ENCODE measurements at regions not wholly inside any gene's neighbourhood (a gene's known extent, or its start where the extent isn't known, plus 50 kb on each side); places are given as distances from the start of the nearest gene placed in this dataset.

DNA sequence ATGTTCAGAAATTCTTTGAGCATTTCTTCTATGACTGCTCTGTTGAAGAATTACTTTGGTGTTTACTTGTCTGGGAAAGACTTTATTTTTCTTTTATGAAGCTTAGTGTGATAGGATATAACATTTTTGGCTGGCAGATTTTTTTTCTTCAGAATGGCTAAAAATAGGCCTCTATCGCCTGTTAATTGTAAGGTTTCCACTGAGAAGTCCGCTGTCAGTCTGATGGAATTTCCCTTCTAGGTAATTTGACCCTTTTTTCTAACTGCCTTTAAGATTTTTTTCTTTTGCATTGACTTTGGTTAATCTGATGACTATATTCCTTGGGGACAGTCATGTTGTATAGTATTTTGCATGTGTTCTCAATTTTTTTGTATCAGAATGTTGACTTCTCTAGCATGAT is 590.7 kb downstream of the ADCYAP1 start:
- Histone ChIP-seq H3K27me3 (no peaks in the 10 kb centered on the region), H3K4me3 (no peak overlapping the region), H3K9me3 (peaks cover 0 to 4% (median 2%) of the 10 kb centered on the region in 4 donors), H3K4me1 (no peaks in the 10 kb centered on the region), H3K36me3 (no peaks in the 10 kb centered on the region), H3K27ac (no peak overlapping the region)
- no peak for DNase-seq
- TF ChIP-seq, protein P1, sequence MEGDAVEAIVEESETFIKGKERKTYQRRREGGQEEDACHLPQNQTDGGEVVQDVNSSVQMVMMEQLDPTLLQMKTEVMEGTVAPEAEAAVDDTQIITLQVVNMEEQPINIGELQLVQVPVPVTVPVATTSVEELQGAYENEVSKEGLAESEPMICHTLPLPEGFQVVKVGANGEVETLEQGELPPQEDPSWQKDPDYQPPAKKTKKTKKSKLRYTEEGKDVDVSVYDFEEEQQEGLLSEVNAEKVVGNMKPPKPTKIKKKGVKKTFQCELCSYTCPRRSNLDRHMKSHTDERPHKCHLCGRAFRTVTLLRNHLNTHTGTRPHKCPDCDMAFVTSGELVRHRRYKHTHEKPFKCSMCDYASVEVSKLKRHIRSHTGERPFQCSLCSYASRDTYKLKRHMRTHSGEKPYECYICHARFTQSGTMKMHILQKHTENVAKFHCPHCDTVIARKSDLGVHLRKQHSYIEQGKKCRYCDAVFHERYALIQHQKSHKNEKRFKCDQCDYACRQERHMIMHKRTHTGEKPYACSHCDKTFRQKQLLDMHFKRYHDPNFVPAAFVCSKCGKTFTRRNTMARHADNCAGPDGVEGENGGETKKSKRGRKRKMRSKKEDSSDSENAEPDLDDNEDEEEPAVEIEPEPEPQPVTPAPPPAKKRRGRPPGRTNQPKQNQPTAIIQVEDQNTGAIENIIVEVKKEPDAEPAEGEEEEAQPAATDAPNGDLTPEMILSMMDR (IDR thresholded peaks at IDR 0.05), result no peak
- no peak for TF ChIP-seq POLR2AphosphoS5 (IDR thresholded peaks at IDR 0.05)
- TF ChIP-seq EP300 (IDR thresholded peaks at IDR 0.05), result no peak
- WGBS, 2 donors, result 95 to 97% methylated on average over 2 of the region's 2 CpGs
- intact Hi-C loops (cut with DNase I), result no loop called here

DNA sequence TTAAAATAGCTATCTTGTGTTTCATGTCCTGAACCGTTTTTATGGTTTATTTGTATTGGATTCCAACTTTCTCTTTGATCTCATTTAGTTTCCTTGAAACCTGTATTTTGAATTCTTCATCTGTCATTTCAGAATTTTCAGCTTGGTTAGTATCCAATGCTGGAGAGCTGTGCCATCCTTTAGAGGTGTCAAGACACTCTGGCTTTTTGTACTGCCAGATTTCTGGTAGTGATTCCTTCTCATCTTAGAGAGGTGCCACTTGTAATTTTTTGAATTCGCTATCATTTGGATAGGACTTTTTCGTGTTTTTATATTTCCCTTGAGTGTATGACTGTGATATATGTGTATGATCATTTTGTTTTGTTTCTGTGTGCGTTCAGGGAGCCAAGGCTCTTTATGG is 591.4 kb downstream of the ADCYAP1 start:
- peaks cover 0 to 4% (median 2%) of the 10 kb centered on the region in 4 donors for H3K9me3 ChIP-seq
- no peaks in the 10 kb centered on the region for H3K4me1 ChIP-seq
- DNase-seq, result no peak
- WGBS, 2 donors, result 75 to 77% methylated on average over 4 of the region's 4 CpGs
- intact Hi-C loops (cut with DNase I), result no loop called here
- no peaks in the 10 kb centered on the region for H3K27me3 ChIP-seq
- TF ChIP-seq POLR2A (IDR thresholded peaks at IDR 0.05), result no peak
- no peak overlapping the region for H3K4me3 ChIP-seq
- H3K27ac ChIP-seq, result no peak overlapping the region
- no peaks in the 10 kb centered on the region for H3K36me3 ChIP-seq

DNA sequence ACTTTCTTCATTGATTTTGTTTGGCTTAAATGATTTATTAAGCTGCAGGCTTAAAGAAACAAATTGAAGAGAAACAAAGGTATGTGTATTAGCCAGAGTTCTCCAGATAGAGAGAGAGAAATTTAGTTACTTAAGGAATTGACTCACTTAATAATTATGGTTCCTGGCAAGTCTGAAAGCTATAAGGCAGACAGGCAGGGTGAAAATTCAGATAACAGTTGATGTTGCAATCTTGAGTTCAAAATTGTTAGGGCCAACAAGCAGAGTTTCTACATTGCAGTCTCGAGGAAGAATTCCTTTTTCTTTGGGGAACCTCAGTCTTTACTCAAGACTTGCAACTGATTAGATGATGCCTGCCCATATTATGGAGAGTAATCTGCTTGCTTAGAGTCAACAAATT is 593.5 kb downstream of the ADCYAP1 start:
- DNase-seq, result no peak
- intact Hi-C loops (cut with DNase I), result no loop called here

DNA sequence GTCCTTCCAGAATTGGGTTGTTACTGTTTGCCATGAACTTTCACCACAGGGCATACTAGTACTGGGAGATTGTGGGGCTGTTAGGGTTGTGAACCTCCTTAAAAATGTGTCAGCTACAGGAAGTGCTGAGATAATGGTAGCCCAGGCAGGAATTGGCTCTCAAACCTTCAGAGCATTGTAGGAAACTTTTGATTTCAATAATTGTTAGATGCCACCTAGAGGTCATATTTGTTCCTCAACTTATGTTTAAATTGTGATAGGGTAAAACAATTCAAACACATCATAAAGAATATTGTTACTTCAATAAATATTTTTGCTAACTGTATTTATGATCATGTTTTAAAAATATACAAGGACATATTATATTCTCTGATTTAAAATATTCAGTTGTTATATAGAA is 594.6 kb downstream of the ADCYAP1 start:
- Histone ChIP-seq H3K4me1 (no peaks in the 10 kb centered on the region), H3K9me3 (peaks cover 0 to 4% (median 2%) of the 10 kb centered on the region in 4 donors), H3K27ac (no peak overlapping the region), H3K36me3 (no peaks in the 10 kb centered on the region), H3K4me3 (no peak overlapping the region), H3K27me3 (no peaks in the 10 kb centered on the region)
- no peak for DNase-seq
- TF ChIP-seq POLR2AphosphoS5 (IDR thresholded peaks at IDR 0.05), result no peak
- TF ChIP-seq, protein P1 (IDR thresholded peaks at IDR 0.05), result no peak
- TF ChIP-seq POLR2A (IDR thresholded peaks at IDR 0.05), result no peak
- no peak for TF ChIP-seq EP300 (IDR thresholded peaks at IDR 0.05)
- intact Hi-C loops (cut with DNase I), result no loop called here

More for the DNA sequence above, 593.5 kb downstream of the ADCYAP1 start:
- H3K36me3 ChIP-seq, result no peaks in the 10 kb centered on the region
- H3K9me3 ChIP-seq, result peaks cover 0 to 4% (median 2%) of the 10 kb centered on the region in 4 donors
- H3K4me3 ChIP-seq, result no peak overlapping the region
- H3K27ac ChIP-seq, result no peak overlapping the region
- no peaks in the 10 kb centered on the region for H3K4me1 ChIP-seq
- WGBS, 2 donors, result 33 to 84% methylated on average over 1 of the region's 1 CpG
- H3K27me3 ChIP-seq, result no peaks in the 10 kb centered on the region
- TF ChIP-seq POLR2A (IDR thresholded peaks at IDR 0.05), result no peak
- TF ChIP-seq POLR2AphosphoS5 (IDR thresholded peaks at IDR 0.05), result no peak
- no peak for TF ChIP-seq EP300 (IDR thresholded peaks at IDR 0.05)
- TF ChIP-seq, protein P1 (IDR thresholded peaks at IDR 0.05), result no peak

DNA sequence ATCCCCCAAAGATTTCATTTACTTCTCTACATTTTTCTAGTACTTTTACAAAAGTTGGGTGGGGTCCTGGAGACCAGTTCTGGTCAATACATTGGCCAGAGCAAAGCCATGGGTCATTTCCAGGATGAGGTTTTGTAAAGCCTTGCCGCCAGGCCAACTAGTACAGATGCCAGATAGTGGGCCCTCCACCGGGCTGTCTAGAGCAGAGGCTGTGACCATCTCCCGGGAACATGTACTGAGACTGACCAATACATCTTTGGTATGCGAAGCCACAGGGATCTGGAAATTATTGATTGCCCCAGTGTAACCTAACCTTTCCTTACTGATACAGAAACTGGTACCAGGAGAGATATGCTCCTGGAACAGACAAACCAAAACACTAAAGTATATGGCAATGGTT is 599.2 kb downstream of the ADCYAP1 start:
- H3K27me3 ChIP-seq, result no peaks in the 10 kb centered on the region
- H3K4me3 ChIP-seq, result no peak overlapping the region
- WGBS, 2 donors, result 92 to 94% methylated on average over 4 of the region's 4 CpGs
- H3K27ac ChIP-seq, result no peak overlapping the region
- TF ChIP-seq POLR2AphosphoS5 (IDR thresholded peaks at IDR 0.05), result no peak
- TF ChIP-seq, protein P1 (IDR thresholded peaks at IDR 0.05), result no peak
- H3K9me3 ChIP-seq, result no peaks in the 10 kb centered on the region
- no peaks in the 10 kb centered on the region for H3K4me1 ChIP-seq
- intact Hi-C loops (cut with DNase I), result no loop called here
- DNase-seq, result no peak
- H3K36me3 ChIP-seq, result no peaks in the 10 kb centered on the region

Data from sigmoid colon (tissue), 6 donors.